K562 (cell line): ENCODE measurements at regions not wholly inside any gene's neighbourhood (a gene's known extent, or its start where the extent isn't known, plus 50 kb on each side); places are given as distances from the start of the nearest gene placed in this dataset.

Source experiments
- ATAC-seq: fragments of 200-7000 bp; cut with Tn5 transposase; 3 replicates; pipeline ENCODE4 v1.9.1; 2020; ENCODE audit warnings: moderate library complexity
- BruUV-seq: library from RNA; stranded (reverse); fragments of 400-500 nt; replicated peaks from 2 replicates; lab custom pipeline; 2021; lab: Mats Ljungman, UMichigan
- CTCF ChIA-PET: fragments of 300-600 bp; formaldehyde crosslinking; extraction: SDS; loops from one replicate; lab custom pipeline; 2021; ENCODE audit warnings: low intra/inter-chr PET ratio; lab: Yijun Ruan, JAX
- POLR2A ChIA-PET: fragments of 300-600, 350-650 bp; sonication (Branson Sonifier 250); formaldehyde crosslinking; extraction: SDS; loops from one replicate; lab custom pipeline; 2021; ENCODE audit warnings: antibody characterized with exemption, inconsistent platforms; lab: Yijun Ruan, JAX
- DNase-seq, 4 experiments: peaks; one replicate each; pipeline versions ENCODE4 v3.0.0 to v3.0.0-alpha.2; 2011 to 2018; ENCODE audit warnings: low spot score in 3 of 4, mixed read lengths in 3 of 4; ENCODE audit errors: extremely low read depth in 1 of 4
- FAIRE-seq: peaks from 2 replicates; lab custom pipeline; 2011; peaks lifted over from hg19 to GRCh38; lab: Jason Lieb, UNC
- H2AFZ ChIP-seq: 2 replicates; pipeline ENCODE4 v1.6.0; 2011; ENCODE audit warnings: low read depth, low read length, control low read depth, inconsistent platforms
- H3K27ac ChIP-seq: fragments of 200-600 bp; 3 replicates; pipeline ENCODE4 v1.8.0; 2011; ENCODE audit warnings: low read depth, mild to moderate bottlenecking, control low read depth, inconsistent platforms, low read length, moderate library complexity, mixed read lengths; ENCODE audit errors: extremely low read depth
- H3K27me3 ChIP-seq, 2 experiments: fragments of 300-600 bp in 1 of 2; 2 replicates in 1 of 2; 3 replicates in 1 of 2; pipeline versions ENCODE4 v1.6.0 to v1.8.0; 2011; ENCODE audit warnings: inconsistent platforms in 2 of 2, low read length in 2 of 2, mild to moderate bottlenecking in 1 of 2, mixed read lengths in 1 of 2, moderate library complexity in 1 of 2; ENCODE audit not compliant: control insufficient read depth in 2 of 2, insufficient read depth in 2 of 2
- H3K36me3 ChIP-seq: fragments of 300-600 bp; 3 replicates; pipeline ENCODE4 v1.8.0; 2011; ENCODE audit warnings: mild to moderate bottlenecking, low read length, inconsistent platforms; ENCODE audit not compliant: control insufficient read depth, insufficient read depth
- H3K4me1 ChIP-seq, 2 experiments: fragments of 200-600 bp in 1 of 2; replicated peaks in 1 of 2; 2 replicates in 1 of 2; 3 replicates in 1 of 2; pipeline versions ENCODE4 v1.5.1 to v1.8.0; 2011; ENCODE audit warnings: inconsistent platforms in 2 of 2, low read length in 2 of 2, mild to moderate bottlenecking in 1 of 2, mixed read lengths in 1 of 2, moderate library complexity in 1 of 2; ENCODE audit not compliant: control insufficient read depth in 2 of 2, insufficient read depth in 2 of 2
- H3K4me2 ChIP-seq: 2 replicates; pipeline ENCODE4 v1.6.1; 2011; ENCODE audit warnings: low read length, control low read depth, inconsistent platforms, mixed read lengths; ENCODE audit not compliant: insufficient read depth
- H3K4me3 ChIP-seq: fragments of 200-600 bp; sonication (generic), shearing (Covaris generic); 2 replicates; pipeline ENCODE4 v1.5.1; 2016; ENCODE audit warnings: control low read depth, inconsistent platforms
- H3K79me2 ChIP-seq: fragments of 200-600 bp; 3 replicates; pipeline ENCODE4 v1.8.0; 2011; ENCODE audit warnings: low read length, inconsistent platforms; ENCODE audit not compliant: control insufficient read depth, insufficient read depth
- H3K9ac ChIP-seq, 2 experiments: 2 replicates each; pipeline versions ENCODE4 v1.6.0 to v1.6.1; 2011; ENCODE audit warnings: low read depth in 2 of 2, low read length in 2 of 2, control low read depth in 1 of 2, inconsistent platforms in 1 of 2, mild to moderate bottlenecking in 1 of 2, mixed read lengths in 1 of 2; ENCODE audit not compliant: insufficient read depth in 1 of 2
- H3K9me1 ChIP-seq: one replicate; pipeline ENCODE4 v1.6.0; 2011; ENCODE audit warnings: inconsistent platforms, mild to moderate bottlenecking, low read length, moderate library complexity; ENCODE audit not compliant: control insufficient read depth, insufficient read depth
- H3K9me3 ChIP-seq: replicated peaks from 2 replicates; pipeline ENCODE4 v1.5.1; 2011; ENCODE audit warnings: low read depth, low read length, inconsistent platforms; ENCODE audit not compliant: control insufficient read depth, insufficient read depth
- H4K20me1 ChIP-seq: replicated peaks from 2 replicates; pipeline ENCODE4 v1.6.1; 2011; ENCODE audit warnings: low read length, inconsistent platforms, mixed read lengths; ENCODE audit not compliant: control insufficient read depth, insufficient read depth
- BMI1 ChIP-seq: fragments of 150-350 bp; IDR thresholded peaks from 2 replicates; pipeline ENCODE4 v1.6.1; 2014; ENCODE audit warnings: low read length
- CBX8 ChIP-seq: fragments of 200-600 bp; sonication (generic); IDR thresholded peaks from 2 replicates; pipeline ENCODE4 v1.6.1; 2012; ENCODE audit warnings: borderline replicate concordance, mixed run types, low read depth, mild to moderate bottlenecking, moderate library complexity, mixed read lengths, low read length, control low read depth, inconsistent platforms; ENCODE audit not compliant: poor library complexity, severe bottlenecking; ENCODE audit errors: extremely low read depth
- CEBPB ChIP-seq: fragments of 450-650 bp; IDR thresholded peaks from 2 replicates; pipeline ENCODE4 v1.6.1; 2016; ENCODE audit warnings: missing genetic modification characterization, missing compliant biosample characterization
- MXI1 ChIP-seq: IDR thresholded peaks from 2 replicates; pipeline ENCODE4 v1.6.1; 2011; ENCODE audit warnings: low read depth, mild to moderate bottlenecking, improper control_type of control experiment, low read length
- RAD21 ChIP-seq, 2 experiments: fragments of 250-450 bp in 1 of 2; fragments of 450-650 bp in 1 of 2; sonication (Bioruptor Pico) in 1 of 2; formaldehyde crosslinking in 1 of 2; IDR thresholded peaks in 1 of 2; conservative IDR thresholded peaks in 1 of 2; 2 replicates each; pipeline versions ENCODE4 v1.4.0 to v1.8.0; 2020 to 2022; ENCODE audit warnings: mild to moderate bottlenecking in 2 of 2, moderate library complexity in 1 of 2
- SMC3 ChIP-seq: conservative IDR thresholded peaks from 2 replicates; pipeline ENCODE4 v1.6.1; 2011; ENCODE audit warnings: low read depth, low read length, improper control_type of control experiment; ENCODE audit not compliant: insufficient read depth
- ZFP36 ChIP-seq: fragments of 150-350 bp; IDR thresholded peaks from 2 replicates; pipeline ENCODE4 v1.6.1; 2018; ENCODE audit warnings: low read length, low read depth; ENCODE audit not compliant: partially characterized antibody
- WGBS: fragments of 100-300 bp; shearing (Covaris generic); methylation state at CpG from one replicate; pipeline ENCODE4 v1.1.6; 2016; ENCODE audit warnings: low coverage, mixed read lengths; ENCODE audit not compliant: insufficient coverage; ENCODE audit errors: missing lambda C conversion rate; 5-methylcytosine and 5-hydroxymethylcytosine counted together
- in situ Hi-C: fragments of 300-500 bp; cut with MboI; formaldehyde crosslinking; loops from 4 replicates; pipeline ENCODE4 v1.15.0; 2018; ENCODE audit warnings: inconsistent platforms, mixed read lengths
- intact Hi-C: fragments of 100-400 bp; cut with micrococcal nuclease; formaldehyde crosslinking; loops from 2 replicates; pipeline ENCODE4 v1.14.2; 2022
- TF ChIP-seq, protein P1 (sequence below): fragments of 250-450 bp; sonication (Bioruptor Pico); IDR thresholded peaks from 2 replicates; pipeline ENCODE4 v1.6.1; 2021; ENCODE audit warnings: mild to moderate bottlenecking

DNA sequence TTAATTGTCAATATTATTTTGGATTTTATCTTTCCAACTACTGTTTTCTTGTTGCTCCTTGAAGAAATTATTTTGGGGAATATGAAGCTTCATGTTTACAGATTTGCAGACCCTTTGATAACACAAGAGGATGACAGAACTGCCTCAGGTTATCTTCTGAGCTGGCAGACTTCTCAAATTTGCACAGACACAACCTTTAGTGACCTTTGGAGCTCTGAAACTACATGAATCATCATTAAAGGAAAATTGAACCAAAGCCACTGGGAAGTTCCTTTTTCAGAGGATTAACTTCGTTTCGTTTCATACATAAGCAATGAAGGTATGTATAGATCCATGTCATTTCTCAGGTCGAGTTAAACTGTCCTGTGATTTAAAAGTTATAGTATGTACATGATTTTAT is 85.9 kb downstream of the FBXO5 start:
- no TSS peak for BruUV-seq

DNA sequence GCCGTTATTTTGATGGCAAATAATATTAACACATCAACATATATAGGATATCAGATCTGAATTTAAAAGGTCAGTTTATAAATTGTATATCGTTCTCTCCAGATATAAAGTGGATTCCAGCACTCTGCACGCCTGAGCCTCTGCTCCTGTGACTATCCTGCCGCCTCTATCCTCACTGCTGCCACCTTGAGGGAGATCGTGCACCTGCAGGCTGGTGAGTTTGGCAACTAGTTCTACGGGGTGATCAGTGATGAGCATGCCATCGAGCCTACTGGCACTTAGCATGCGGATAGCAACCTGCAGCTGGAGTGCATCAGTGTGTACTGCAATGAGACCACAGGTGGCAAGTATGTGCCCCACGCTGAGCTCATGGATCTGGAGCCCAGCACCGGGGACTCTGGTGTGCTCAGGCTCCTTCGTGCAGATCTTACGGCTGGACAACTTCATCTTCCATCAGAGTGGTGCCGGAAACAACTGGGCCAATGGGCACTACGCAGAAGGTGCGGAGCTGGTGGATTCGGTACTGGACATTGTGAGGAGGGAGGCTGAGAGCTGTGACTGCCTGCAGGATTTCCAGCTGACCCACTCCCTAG is 84.9 kb downstream of the FBXO5 start:
- no peaks in the 10 kb centered on the region for H3K9me1 ChIP-seq
- DNase-seq, result peak; percentile 77 to 85 (median 81)
- H3K27ac ChIP-seq, result no peak overlapping the region
- no peaks in the 10 kb centered on the region for H3K79me2 ChIP-seq
- POLR2A ChIA-PET, result no interaction called here
- CTCF ChIA-PET, result interaction anchor here (0.8 to 1.3 kb wide), 2 partner anchors 34 to 149 kb away, joined by 3 to 4 read pairs; no protein-coding TSS in a partner anchor
- no peaks in the 10 kb centered on the region for H4K20me1 ChIP-seq
- peak; percentile 93 for FAIRE-seq
- no TSS peak for BruUV-seq
- in situ Hi-C loops (no loop called here), intact Hi-C loops (loop anchor here (1.0 kb wide), 1 partner anchor 34 kb away; no protein-coding TSS in a partner anchor)
- H2AFZ ChIP-seq, result no peak overlapping the region
- peak overlapping the region; percentile 5; the same call in 1 of the 2 replicates for H3K4me2 ChIP-seq
- no peaks in the 10 kb centered on the region for H3K9me3 ChIP-seq
- H3K27me3 ChIP-seq, result peaks cover 3 to 22% of the 10 kb centered on the region in 2 experiments; a peak in 3 of 5 replicates
- WGBS, result 10% methylated on average over 16 of the region's 16 CpGs
- H3K9ac ChIP-seq, result no peak overlapping the region
- no peaks in the 10 kb centered on the region for H3K36me3 ChIP-seq
- H3K4me1 ChIP-seq, result peaks cover 0 to 4% of the 10 kb centered on the region in 2 experiments; a peak in 1 of 5 replicates
- ATAC-seq, result peak; percentile 99
- no peak overlapping the region for H3K4me3 ChIP-seq
- no peak for TF ChIP-seq MXI1
- TF ChIP-seq SMC3, result peak; percentile 80
- TF ChIP-seq BMI1, result 0 out of 2 replicates have a peak, but pooled peaks have one; percentile 40
- TF ChIP-seq ZFP36, result peak; percentile 42
- TF ChIP-seq RAD21 (CRISPR knock-in tag; conservative IDR thresholded peaks at IDR 0.05 in 1 of 2, IDR thresholded peaks at IDR 0.05 in 1 of 2), result peak; percentile 33 to 71
- no peak for TF ChIP-seq CEBPB

More for the DNA sequence above, 85.9 kb downstream of the FBXO5 start:
- ChIA-PET POLR2A (interaction anchor here (0.6 kb wide), 1 partner anchor 257 kb away, joined by 3 read pairs; no protein-coding TSS in a partner anchor), CTCF (interaction anchor here (0.8 to 1.3 kb wide), 2 partner anchors 33 to 148 kb away, joined by 3 to 4 read pairs; no protein-coding TSS in a partner anchor)
- Histone ChIP-seq H4K20me1 (no peaks in the 10 kb centered on the region), H3K4me3 (no peak overlapping the region), H3K4me2 (no peak overlapping the region), H3K79me2 (no peaks in the 10 kb centered on the region), H3K9me3 (no peaks in the 10 kb centered on the region), H3K27ac (no peak overlapping the region), H2AFZ (no peak overlapping the region), H3K4me1 (peaks cover 0 to 4% of the 10 kb centered on the region in 2 experiments; a peak in 1 of 5 replicates), H3K9ac (no peak overlapping the region), H3K27me3 (peaks cover 0 to 22% of the 10 kb centered on the region in 2 experiments; a peak in 2 of 5 replicates), H3K9me1 (no peaks in the 10 kb centered on the region), H3K36me3 (no peaks in the 10 kb centered on the region)
- in situ Hi-C loops, result no loop called here
- peak; percentile 28 for TF ChIP-seq CBX8
- TF ChIP-seq, protein P1, sequence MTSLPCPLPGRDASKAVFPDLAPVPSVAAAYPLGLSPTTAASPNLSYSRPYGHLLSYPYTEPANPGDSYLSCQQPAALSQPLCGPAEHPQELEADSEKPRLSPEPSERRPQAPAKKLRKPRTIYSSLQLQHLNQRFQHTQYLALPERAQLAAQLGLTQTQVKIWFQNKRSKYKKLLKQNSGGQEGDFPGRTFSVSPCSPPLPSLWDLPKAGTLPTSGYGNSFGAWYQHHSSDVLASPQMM (CRISPR knock-in tag), result no peak
- intact Hi-C loops, result loop anchor here (1.0 kb wide), 1 partner anchor 33 kb away; no protein-coding TSS in a partner anchor
- DNase-seq, result no peak
- FAIRE-seq, result no peak
- WGBS, result 0% methylated on average over 3 of the region's 3 CpGs
- ATAC-seq, result no peak
